ENCODE measurements at regions not wholly inside any gene's neighbourhood (a gene's known extent, or its start where the extent isn't known, plus 50 kb on each side); places are given as distances from the start of the nearest gene placed in this dataset.

GRCh38 chr7:52406808-52407207 lies 628.6 kb upstream of the POM121L12 start:
- H2AFZ ChIP-seq (ENCODE audit: low read length), result no peak overlapping the region
- ChIA-PET POLR2A (ENCODE audit: partially characterized antibody) (no interaction called here), CTCF (ENCODE audit: partially characterized antibody) (no interaction called here)
- WGBS, 2 experiments (ENCODE audit: extremely low coverage in 1 of 2, insufficient coverage in 1 of 2, insufficient read length in 1 of 2, insufficient replicate concordance in 2 of 2, low coverage in 1 of 2, low lambda C conversion rate in 2 of 2, missing lambda C conversion rate in 1 of 2), result 92% methylated on average over 6 of the region's 6 CpGs; no CpG with 5 or more reads in 1 of the 2 experiments
- H4K20me1 ChIP-seq (replicated peaks in 1 of 2; ENCODE audit: control insufficient read depth in 1 of 2, insufficient read depth in 2 of 2, low read length in 2 of 2), result no peaks in the 10 kb centered on the region
- H2BK120ac ChIP-seq (replicated peaks; ENCODE audit: low read depth, low read length), result no peak overlapping the region
- no peaks in the 10 kb centered on the region for H3K4me1 ChIP-seq (replicated peaks in 1 of 4; ENCODE audit: control insufficient read depth in 3 of 4, insufficient read depth in 4 of 4, low read length in 3 of 4)
- no peak overlapping the region for H3K9ac ChIP-seq (replicated peaks in 1 of 4; ENCODE audit: extremely low read depth in 1 of 4, low read depth in 3 of 4, low read length in 3 of 4)
- no peaks in the 10 kb centered on the region for H3K27me3 ChIP-seq (replicated peaks in 1 of 4; ENCODE audit: control insufficient read depth in 3 of 4, extremely low read depth in 1 of 4, insufficient read depth in 3 of 4, low read length in 3 of 4)
- H3K4ac ChIP-seq (replicated peaks; ENCODE audit: insufficient read length, low read depth, low read length), result no peak overlapping the region
- no peak overlapping the region for H3K4me2 ChIP-seq (ENCODE audit: insufficient read depth in 1 of 2, low read depth in 2 of 2, low read length in 2 of 2)
- no peaks in the 10 kb centered on the region for H3K79me1 ChIP-seq (ENCODE audit: low read depth, low read length)
- H2BK15ac ChIP-seq (ENCODE audit: low read length), result no peak overlapping the region
- H4K91ac ChIP-seq (replicated peaks; ENCODE audit: insufficient read length, low read length), result no peak overlapping the region
- H3K23ac ChIP-seq (ENCODE audit: insufficient read length), result no peak overlapping the region
- no peak overlapping the region for H2BK20ac ChIP-seq (ENCODE audit: low read length)
- no peaks in the 10 kb centered on the region for H3K9me3 ChIP-seq (ENCODE audit: insufficient read depth in 2 of 2, low read depth in 1 of 2, low read length in 1 of 2)
- no peak overlapping the region for H3K56ac ChIP-seq (replicated peaks; ENCODE audit: insufficient read length, low read depth, low read length)
- H3K27ac ChIP-seq (ENCODE audit: low read depth, low read length), result no peak overlapping the region
- no peak overlapping the region for H3K14ac ChIP-seq (ENCODE audit: insufficient read length)
- H2AK5ac ChIP-seq (ENCODE audit: low read depth, low read length), result no peak overlapping the region
- no peak overlapping the region for H2BK12ac ChIP-seq (ENCODE audit: low read depth, low read length)
- no peak for FAIRE-seq
- no peaks in the 10 kb centered on the region for H3K36me3 ChIP-seq (ENCODE audit: control insufficient read depth in 2 of 4, insufficient read depth in 4 of 4, low read length in 3 of 4)
- no peak overlapping the region for H4K5ac ChIP-seq (ENCODE audit: insufficient read length, low read depth, low read length)
- no peak overlapping the region for H3K4me3 ChIP-seq (ENCODE audit: extremely low read depth in 1 of 4, insufficient read depth in 2 of 4, low read depth in 3 of 4, low read length in 4 of 4)
- no peak overlapping the region for H4K8ac ChIP-seq (ENCODE audit: extremely low read depth, insufficient read depth, low read length)
- DNase-seq (ENCODE audit: low read depth in 1 of 2, low spot score in 2 of 2), result no peak
- no peak overlapping the region for H2BK5ac ChIP-seq (ENCODE audit: low read depth, low read length)
- no peak overlapping the region for H3K18ac ChIP-seq (ENCODE audit: extremely low read depth, low read length)
- H3K79me2 ChIP-seq (ENCODE audit: control insufficient read depth in 1 of 2, insufficient read depth in 2 of 2, low read length in 2 of 2), result no peaks in the 10 kb centered on the region
- H3K23me2 ChIP-seq (ENCODE audit: low read depth, low read length), result no peaks in the 10 kb centered on the region
- TF ChIP-seq, protein P1, sequence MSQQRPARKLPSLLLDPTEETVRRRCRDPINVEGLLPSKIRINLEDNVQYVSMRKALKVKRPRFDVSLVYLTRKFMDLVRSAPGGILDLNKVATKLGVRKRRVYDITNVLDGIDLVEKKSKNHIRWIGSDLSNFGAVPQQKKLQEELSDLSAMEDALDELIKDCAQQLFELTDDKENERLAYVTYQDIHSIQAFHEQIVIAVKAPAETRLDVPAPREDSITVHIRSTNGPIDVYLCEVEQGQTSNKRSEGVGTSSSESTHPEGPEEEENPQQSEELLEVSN (IDR thresholded peaks at IDR 0.05), result no peak
- TF ChIP-seq BRCA1 (IDR thresholded peaks at IDR 0.05; ENCODE audit: low read depth, low read length), result no peak
- TF ChIP-seq GABPA (IDR thresholded peaks at IDR 0.05; ENCODE audit: borderline replicate concordance, insufficient read depth, low read length), result no peak
- TF ChIP-seq SP4 (IDR thresholded peaks at IDR 0.05; ENCODE audit: low read length), result no peak
- no peak for TF ChIP-seq RBBP5 (IDR thresholded peaks at IDR 0.05; ENCODE audit: borderline replicate concordance, low read depth, low read length)
- TF ChIP-seq GTF2F1 (IDR thresholded peaks at IDR 0.05; ENCODE audit: borderline replicate concordance, low read depth, low read length), result no peak
- TF ChIP-seq ATF3 (IDR thresholded peaks at IDR 0.05; ENCODE audit: insufficient read depth, low read depth, low read length), result no peak
- no peak for TF ChIP-seq SIRT6 (IDR thresholded peaks at IDR 0.05; ENCODE audit: low read length)

Data from H1 (cell line).